ENCODE measurements at regions not wholly inside any gene's neighbourhood (a gene's known extent, or its start where the extent isn't known, plus 50 kb on each side); places are given as distances from the start of the nearest gene placed in this dataset.
"Not testable (repeated sequence)": the region's sequence is repeated elsewhere in the genome, so short reads cannot be mapped to it uniquely, and the experiment has no call there.

- no peak for TF ChIP-seq CTCF (conservative IDR thresholded peaks at IDR 0.05; ENCODE audit: control insufficient read depth, insufficient read depth, low read depth, low read length)
- no peak overlapping the region for H3K4me3 ChIP-seq (ENCODE audit: control insufficient read depth, low read depth, low read length)
- no peak for DNase-seq (ENCODE audit: low read depth)
Observed at GRCh38 chr4:164596318-164596878, 157.5 kb upstream of the SMIM31 start.

GRCh38 chr4:164596927-164597326, 157.0 kb upstream of the SMIM31 start:
- no peak for TF ChIP-seq CTCF (conservative IDR thresholded peaks at IDR 0.05; ENCODE audit: control insufficient read depth, insufficient read depth, low read depth, low read length)
- DNase-seq (ENCODE audit: low read depth) = no peak
- H3K4me3 ChIP-seq (ENCODE audit: control insufficient read depth, low read depth, low read length) = no peak overlapping the region

- H3K4me3 ChIP-seq (ENCODE audit: control insufficient read depth, low read depth, low read length) = no peak overlapping the region
- no peak for TF ChIP-seq CTCF (conservative IDR thresholded peaks at IDR 0.05; ENCODE audit: control insufficient read depth, insufficient read depth, low read depth, low read length)
- DNase-seq (ENCODE audit: low read depth) = no peak
Observed at GRCh38 chr4:164601653-164602052, 152.3 kb upstream of the SMIM31 start.

GRCh38 chr4:164605791-164606190, 148.1 kb upstream of the SMIM31 start:
- DNase-seq (ENCODE audit: low read depth); H3K4me3 ChIP-seq (ENCODE audit: control insufficient read depth, low read depth, low read length): not testable (repeated sequence)

GRCh38 chr4:164606478-164606877, 147.5 kb upstream of the SMIM31 start:
- DNase-seq (ENCODE audit: low read depth) = no peak
- no peak for TF ChIP-seq CTCF (conservative IDR thresholded peaks at IDR 0.05; ENCODE audit: control insufficient read depth, insufficient read depth, low read depth, low read length)

GRCh38 chr4:164613256-164613655, 140.7 kb upstream of the SMIM31 start:
- no peak overlapping the region for H3K4me3 ChIP-seq (ENCODE audit: control insufficient read depth, low read depth, low read length)
- no peak for TF ChIP-seq CTCF (conservative IDR thresholded peaks at IDR 0.05; ENCODE audit: control insufficient read depth, insufficient read depth, low read depth, low read length)
- no peak for DNase-seq (ENCODE audit: low read depth)

More at GRCh38 chr4:164606478-164606877, 147.5 kb upstream of the SMIM31 start:
- no peak overlapping the region for H3K4me3 ChIP-seq (ENCODE audit: control insufficient read depth, low read depth, low read length)

GRCh38 chr4:164613792-164614191, 140.1 kb upstream of the SMIM31 start:
- no peak overlapping the region for H3K4me3 ChIP-seq (ENCODE audit: control insufficient read depth, low read depth, low read length)
- DNase-seq (ENCODE audit: low read depth) = peak; percentile 4
- TF ChIP-seq CTCF (conservative IDR thresholded peaks at IDR 0.05; ENCODE audit: control insufficient read depth, insufficient read depth, low read depth, low read length) = no peak

All from fibroblast of mammary gland (primary cell).